IMR-90 (cell line): ENCODE measurements at regions not wholly inside any gene's neighbourhood (a gene's known extent, or its start where the extent isn't known, plus 50 kb on each side); places are given as distances from the start of the nearest gene placed in this dataset.

ENCODE experiments used
- ATAC-seq: fragments of 200-7000 bp; cut with Tn5 transposase; 2 replicates; pipeline ENCODE4 v1.9.1; 2020; ENCODE audit warnings: low read depth, mild to moderate bottlenecking, moderate library complexity
- BruUV-seq: library from RNA; stranded (reverse); fragments of 400-500 nt; replicated peaks from 2 replicates; lab custom pipeline; 2021; lab: Mats Ljungman, UMichigan
- CTCF ChIA-PET: fragments of 300-600 bp; formaldehyde crosslinking; extraction: SDS; loops from one replicate; lab custom pipeline; 2021; ENCODE audit warnings: antibody characterized with exemption; lab: Yijun Ruan, JAX
- POLR2A ChIA-PET: fragments of 300-600 bp; sonication (Branson Sonifier 250); formaldehyde crosslinking; loops from one replicate; lab custom pipeline; 2022; ENCODE audit warnings: antibody characterized with exemption; ENCODE audit not compliant: unreplicated experiment; lab: Charles Lee
- DNase-seq: peaks from one replicate; pipeline ENCODE4 v3.0.0; 2013
- H2AFZ ChIP-seq: replicated peaks from 2 replicates; pipeline ENCODE3; 2013; ENCODE audit warnings: low read length, mild to moderate bottlenecking; ENCODE audit not compliant: poor library complexity
- H2AK5ac ChIP-seq: 2 replicates; pipeline ENCODE4 v1.6.1; 2013; ENCODE audit warnings: low read depth, low read length, inconsistent platforms
- H2AK9ac ChIP-seq: replicated peaks from 2 replicates; pipeline ENCODE3; 2013; ENCODE audit warnings: mild to moderate bottlenecking, low read depth, low read length, moderate library complexity; ENCODE audit not compliant: poor library complexity
- H2BK120ac ChIP-seq: 2 replicates; pipeline ENCODE4 v1.6.1; 2013; ENCODE audit warnings: low read depth, low read length, inconsistent platforms
- H2BK15ac ChIP-seq: 3 replicates; pipeline ENCODE4 v1.6.1; 2013; ENCODE audit warnings: low read depth, low read length, inconsistent platforms
- H2BK20ac ChIP-seq: 2 replicates; pipeline ENCODE4 v1.6.1; 2013; ENCODE audit warnings: low read depth, mild to moderate bottlenecking, inconsistent platforms, low read length, moderate library complexity
- H2BK5ac ChIP-seq: 2 replicates; pipeline ENCODE4 v1.6.1; 2013; ENCODE audit warnings: mild to moderate bottlenecking, low read depth, low read length, inconsistent platforms; ENCODE audit not compliant: poor library complexity, severe bottlenecking
- H3K14ac ChIP-seq: replicated peaks from 2 replicates; pipeline ENCODE4 v1.6.1; 2013; ENCODE audit warnings: low read depth, low read length, inconsistent platforms
- H3K18ac ChIP-seq: 2 replicates; pipeline ENCODE4 v1.6.1; 2013; ENCODE audit warnings: low read depth, low read length, control low read depth
- H3K23ac ChIP-seq: 2 replicates; pipeline ENCODE4 v1.6.1; 2013; ENCODE audit warnings: low read depth, low read length, inconsistent platforms
- H3K27ac ChIP-seq: 2 replicates; pipeline ENCODE4 v1.5.1; 2013; ENCODE audit warnings: mild to moderate bottlenecking, control low read depth, low read length; ENCODE audit not compliant: insufficient read depth
- H3K27me3 ChIP-seq: 2 replicates; pipeline ENCODE4 v1.6.1; 2013; ENCODE audit warnings: low read length; ENCODE audit not compliant: control insufficient read depth, insufficient read depth
- H3K36me3 ChIP-seq: 2 replicates; pipeline ENCODE4 v1.6.1; 2013; ENCODE audit warnings: low read length, mixed read lengths; ENCODE audit not compliant: control insufficient read depth, insufficient read depth
- H3K4ac ChIP-seq: 2 replicates; pipeline ENCODE4 v1.6.1; 2013; ENCODE audit warnings: low read depth, low read length, inconsistent platforms
- H3K4me1 ChIP-seq: 2 replicates; pipeline ENCODE4 v1.6.1; 2013; ENCODE audit warnings: low read length, mixed read lengths; ENCODE audit not compliant: control insufficient read depth, insufficient read depth
- H3K4me2 ChIP-seq: 2 replicates; pipeline ENCODE4 v1.6.1; 2013; ENCODE audit warnings: low read depth, mild to moderate bottlenecking, control low read depth, low read length, moderate library complexity
- H3K4me3 ChIP-seq: 2 replicates; pipeline ENCODE4 v1.5.1; 2013; ENCODE audit warnings: low read depth, mild to moderate bottlenecking, control low read depth, low read length, moderate library complexity; ENCODE audit not compliant: insufficient read depth
- H3K56ac ChIP-seq: 2 replicates; pipeline ENCODE4 v1.6.1; 2013; ENCODE audit warnings: low read length, inconsistent platforms; ENCODE audit not compliant: insufficient read depth; ENCODE audit errors: extremely low read depth
- H3K79me1 ChIP-seq, 2 experiments: 2 replicates each; pipeline ENCODE4 v1.6.1; 2013; ENCODE audit warnings: low read length in 2 of 2, inconsistent platforms in 1 of 2, low read depth in 1 of 2
- H3K9ac ChIP-seq: 2 replicates; pipeline ENCODE4 v1.6.1; 2013; ENCODE audit warnings: low read depth, low read length, control low read depth
- H3K9me1 ChIP-seq: 2 replicates; pipeline ENCODE4 v1.6.1; 2013; ENCODE audit warnings: low read length, inconsistent platforms; ENCODE audit not compliant: insufficient read depth
- H3K9me3 ChIP-seq: 2 replicates; pipeline ENCODE4 v1.6.1; 2013; ENCODE audit warnings: low read length; ENCODE audit not compliant: control insufficient read depth, insufficient read depth
- H4K20me1 ChIP-seq: 2 replicates; pipeline ENCODE4 v1.6.1; 2013; ENCODE audit warnings: low read length, inconsistent platforms; ENCODE audit not compliant: insufficient read depth
- H4K5ac ChIP-seq: 2 replicates; pipeline ENCODE4 v1.6.1; 2013; ENCODE audit warnings: mild to moderate bottlenecking, low read depth, low read length, control low read depth
- H4K8ac ChIP-seq, 2 experiments: 2 replicates each; pipeline ENCODE4 v1.6.1; 2013; ENCODE audit warnings: low read depth in 2 of 2, low read length in 2 of 2, control low read depth in 1 of 2, inconsistent platforms in 1 of 2
- H4K91ac ChIP-seq: 2 replicates; pipeline ENCODE4 v1.6.1; 2013; ENCODE audit warnings: low read depth, low read length, inconsistent platforms; ENCODE audit not compliant: insufficient read depth
- BHLHE40 ChIP-seq: fragments of 150-350 bp; IDR thresholded peaks from 2 replicates; pipeline ENCODE4 v1.6.1; 2016; ENCODE audit warnings: mild to moderate bottlenecking, low read depth, low read length
- CEBPB ChIP-seq: IDR thresholded peaks from 2 replicates; pipeline ENCODE4 v1.6.1; 2012; ENCODE audit warnings: low read depth, low read length, improper control_type of control experiment
- CHD1 ChIP-seq: IDR thresholded peaks from 2 replicates; pipeline ENCODE4 v1.6.1; 2012; ENCODE audit warnings: low read depth, low read length, improper control_type of control experiment
- CTCF ChIP-seq: conservative IDR thresholded peaks from 2 replicates; pipeline ENCODE4 v1.5.1; 2012; ENCODE audit warnings: mild to moderate bottlenecking, low read depth, low read length, improper control_type of control experiment
- FOS ChIP-seq: fragments of 150-350 bp; IDR thresholded peaks from 2 replicates; pipeline ENCODE4 v1.6.1; 2016; ENCODE audit warnings: low read depth, low read length
- MAFK ChIP-seq: IDR thresholded peaks from 2 replicates; pipeline ENCODE4 v1.6.1; 2012; ENCODE audit warnings: low read depth, low read length, improper control_type of control experiment
- MAZ ChIP-seq: IDR thresholded peaks from 2 replicates; pipeline ENCODE4 v1.6.1; 2012; ENCODE audit warnings: low read depth, mild to moderate bottlenecking, low read length, improper control_type of control experiment, moderate library complexity, borderline replicate concordance
- MXI1 ChIP-seq: IDR thresholded peaks from 2 replicates; pipeline ENCODE4 v1.6.1; 2012; ENCODE audit warnings: low read depth, mild to moderate bottlenecking, low read length, moderate library complexity, borderline replicate concordance
- NFE2L2 ChIP-seq: fragments of 150-350 bp; IDR thresholded peaks from 2 replicates; pipeline ENCODE4 v1.6.1; 2016; ENCODE audit warnings: low read depth, mild to moderate bottlenecking, low read length
- POLR2A ChIP-seq: IDR thresholded peaks from 2 replicates; pipeline ENCODE4 v1.6.1; 2012; ENCODE audit warnings: mild to moderate bottlenecking, low read depth, low read length
- RAD21 ChIP-seq: IDR thresholded peaks from 2 replicates; pipeline ENCODE4 v1.6.1; 2012; ENCODE audit warnings: low read length, improper control_type of control experiment
- RCOR1 ChIP-seq: IDR thresholded peaks from 2 replicates; pipeline ENCODE4 v1.6.1; 2012; ENCODE audit warnings: mild to moderate bottlenecking, low read length, improper control_type of control experiment; ENCODE audit not compliant: insufficient replicate concordance
- RFX5 ChIP-seq: IDR thresholded peaks from 2 replicates; pipeline ENCODE4 v1.8.0; 2012; ENCODE audit warnings: low read depth, mild to moderate bottlenecking, low read length, moderate library complexity
- SMC3 ChIP-seq: fragments of 150-350 bp; IDR thresholded peaks from 2 replicates; pipeline ENCODE4 v1.6.1; 2016; ENCODE audit warnings: low read depth, mild to moderate bottlenecking, antibody characterized with exemption, low read length, moderate library complexity
- WGBS, 2 experiments: methylation state at CpG; one replicate each; pipeline versions ENCODE4 v1.1.5 to v1.1.7; 2013; ENCODE audit warnings: missing lambda C conversion rate in 2 of 2; ENCODE audit not compliant: insufficient read length in 1 of 2; ENCODE audit errors: extremely low coverage in 2 of 2; 5-methylcytosine and 5-hydroxymethylcytosine counted together
- dilution Hi-C: fragments of 300-500 bp; cut with HindIII; formaldehyde crosslinking; loops from one replicate; pipeline ENCODE4 v1.14.3; 2018; ENCODE audit warnings: low sequenced_read_pairs; ENCODE audit not compliant: unreplicated experiment
- in situ Hi-C: fragments of 300-500 bp; cut with MboI; formaldehyde crosslinking; loops from 3 replicates; pipeline ENCODE4 v1.14.3; 2019; ENCODE audit warnings: low sequenced_read_pairs, inconsistent platforms, mixed read lengths
- intact Hi-C: fragments of 100-400 bp; cut with micrococcal nuclease; formaldehyde crosslinking; loops from 2 replicates; pipeline ENCODE4 v1.10.0; 2022
- TF ChIP-seq, protein P1 (sequence below): fragments of 150-350 bp; IDR thresholded peaks from 2 replicates; pipeline ENCODE4 v1.6.1; 2017; ENCODE audit warnings: mild to moderate bottlenecking, antibody characterized with exemption, low read length, low read depth
- TF ChIP-seq, protein P2 (sequence below): fragments of 150-350 bp; IDR thresholded peaks from 2 replicates; pipeline ENCODE4 v1.6.1; 2016; ENCODE audit warnings: low read depth, mild to moderate bottlenecking, low read length, moderate library complexity, borderline replicate concordance

DNA sequence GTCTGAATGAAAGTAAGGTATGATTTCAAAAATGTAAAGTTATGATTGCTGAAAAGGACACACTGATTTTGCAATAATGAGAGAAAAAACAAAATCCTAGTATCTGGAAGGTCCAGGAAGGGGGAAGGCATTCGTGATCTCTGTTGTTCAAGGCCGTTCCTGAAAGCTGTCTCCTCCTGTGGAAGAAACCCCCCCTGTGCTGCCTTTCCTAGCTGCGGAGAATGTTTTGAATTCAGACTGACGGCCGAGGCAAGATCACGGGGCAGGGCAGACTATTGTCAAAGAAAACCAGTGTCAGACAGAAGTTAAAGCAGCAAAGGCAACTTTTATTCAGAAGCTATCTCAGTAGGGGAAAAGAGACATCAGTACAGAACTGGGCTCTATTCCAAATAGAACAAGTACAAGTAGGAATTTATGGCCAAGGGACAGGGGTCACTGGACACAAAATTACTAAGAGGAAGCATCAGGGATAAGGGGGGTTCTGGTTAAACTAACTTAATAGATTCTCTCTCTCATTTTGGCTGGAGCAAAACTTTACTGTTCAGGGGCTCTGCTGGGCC lies 61.9 kb upstream of the IGFBPL1 start:
- ChIA-PET CTCF (no interaction called here), POLR2A (no interaction called here)
- Histone ChIP-seq H3K27me3 (peaks cover 7% of the 10 kb centered on the region), H3K9me1 (no peaks in the 10 kb centered on the region), H3K23ac (no peak overlapping the region), H3K4me1 (no peaks in the 10 kb centered on the region), H3K4ac (no peak overlapping the region), H3K9ac (no peak overlapping the region), H2AK5ac (no peak overlapping the region), H4K5ac (no peak overlapping the region), H4K8ac (no peak overlapping the region), H2BK120ac (no peak overlapping the region), H3K27ac (no peak overlapping the region), H2BK15ac (no peak overlapping the region), H4K20me1 (no peaks in the 10 kb centered on the region), H2AK9ac (no peak overlapping the region), H3K18ac (no peak overlapping the region), H3K9me3 (no peaks in the 10 kb centered on the region), H3K4me2 (no peak overlapping the region), H3K4me3 (no peak overlapping the region), H4K91ac (no peak overlapping the region), H2BK5ac (no peak overlapping the region), H3K36me3 (no peaks in the 10 kb centered on the region), H3K56ac (no peak overlapping the region), H3K14ac (no peak overlapping the region), H3K79me1 (no peaks in the 10 kb centered on the region), H2AFZ (no peak overlapping the region), H2BK20ac (no peak overlapping the region)
- in situ Hi-C loops (no loop called here), dilution Hi-C loops (no loop called here), intact Hi-C loops (no loop called here)
- ATAC-seq (no peak), DNase-seq (no peak)
- WGBS, 2 experiments: no CpG with 5 or more reads among the region's 6 CpGs
- no peak for TF ChIP-seq RCOR1
- no peak for TF ChIP-seq MAZ
- no peak for TF ChIP-seq FOS
- no peak for TF ChIP-seq RAD21
- TF ChIP-seq, protein P1, sequence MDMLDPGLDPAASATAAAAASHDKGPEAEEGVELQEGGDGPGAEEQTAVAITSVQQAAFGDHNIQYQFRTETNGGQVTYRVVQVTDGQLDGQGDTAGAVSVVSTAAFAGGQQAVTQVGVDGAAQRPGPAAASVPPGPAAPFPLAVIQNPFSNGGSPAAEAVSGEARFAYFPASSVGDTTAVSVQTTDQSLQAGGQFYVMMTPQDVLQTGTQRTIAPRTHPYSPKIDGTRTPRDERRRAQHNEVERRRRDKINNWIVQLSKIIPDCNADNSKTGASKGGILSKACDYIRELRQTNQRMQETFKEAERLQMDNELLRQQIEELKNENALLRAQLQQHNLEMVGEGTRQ: no peak
- no peak for TF ChIP-seq POLR2A
- TF ChIP-seq, protein P2, sequence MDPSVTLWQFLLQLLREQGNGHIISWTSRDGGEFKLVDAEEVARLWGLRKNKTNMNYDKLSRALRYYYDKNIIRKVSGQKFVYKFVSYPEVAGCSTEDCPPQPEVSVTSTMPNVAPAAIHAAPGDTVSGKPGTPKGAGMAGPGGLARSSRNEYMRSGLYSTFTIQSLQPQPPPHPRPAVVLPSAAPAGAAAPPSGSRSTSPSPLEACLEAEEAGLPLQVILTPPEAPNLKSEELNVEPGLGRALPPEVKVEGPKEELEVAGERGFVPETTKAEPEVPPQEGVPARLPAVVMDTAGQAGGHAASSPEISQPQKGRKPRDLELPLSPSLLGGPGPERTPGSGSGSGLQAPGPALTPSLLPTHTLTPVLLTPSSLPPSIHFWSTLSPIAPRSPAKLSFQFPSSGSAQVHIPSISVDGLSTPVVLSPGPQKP: no peak
- no peak for TF ChIP-seq BHLHE40
- TF ChIP-seq SMC3: no peak
- TF ChIP-seq MXI1: no peak
- no peak for TF ChIP-seq CTCF
- no peak for TF ChIP-seq NFE2L2
- TF ChIP-seq CHD1: no peak
- no peak for TF ChIP-seq RFX5
- TF ChIP-seq MAFK: no peak
- no peak for TF ChIP-seq CEBPB
- BruUV-seq: no TSS peak
